Type B pancreatic cell (in vitro differentiated cells): ENCODE measurements at regions not wholly inside any gene's neighbourhood (a gene's known extent, or its start where the extent isn't known, plus 50 kb on each side); places are given as distances from the start of the nearest gene placed in this dataset.

Experiments used
- DNase-seq: peaks from one replicate; pipeline ENCODE4 v3.0.0; 2021; ENCODE audit warnings: mixed read lengths; ENCODE audit not compliant: unreplicated experiment; ENCODE audit errors: extremely low spot score
- H3K27ac Mint-ChIP-seq: 2 replicates; pipeline ENCODE4 v1.8.0; 2021; ENCODE audit warnings: mild to moderate bottlenecking, mixed read lengths
- H3K27me3 Mint-ChIP-seq: 2 replicates; pipeline ENCODE4 v1.8.0; 2021; ENCODE audit warnings: mixed read lengths
- H3K36me3 Mint-ChIP-seq: 2 replicates; pipeline ENCODE4 v1.8.0; 2021; ENCODE audit warnings: mixed read lengths
- H3K4me1 Mint-ChIP-seq: one replicate; pipeline ENCODE4 v1.8.0; 2021; ENCODE audit warnings: mixed read lengths; ENCODE audit not compliant: unreplicated experiment
- H3K4me3 Mint-ChIP-seq: 2 replicates; pipeline ENCODE4 v1.8.0; 2021; ENCODE audit warnings: mild to moderate bottlenecking, mixed read lengths
- H3K9me3 Mint-ChIP-seq: 2 replicates; pipeline ENCODE4 v1.8.0; 2021; ENCODE audit warnings: mixed read lengths
- TF ChIP-seq, protein P1 (sequence below): fragments of 200-600 bp; sonication (generic); conservative IDR thresholded peaks from 2 replicates; pipeline ENCODE4 v1.5.0; 2021; ENCODE audit warnings: antibody characterized with exemption, mild to moderate bottlenecking

DNA sequence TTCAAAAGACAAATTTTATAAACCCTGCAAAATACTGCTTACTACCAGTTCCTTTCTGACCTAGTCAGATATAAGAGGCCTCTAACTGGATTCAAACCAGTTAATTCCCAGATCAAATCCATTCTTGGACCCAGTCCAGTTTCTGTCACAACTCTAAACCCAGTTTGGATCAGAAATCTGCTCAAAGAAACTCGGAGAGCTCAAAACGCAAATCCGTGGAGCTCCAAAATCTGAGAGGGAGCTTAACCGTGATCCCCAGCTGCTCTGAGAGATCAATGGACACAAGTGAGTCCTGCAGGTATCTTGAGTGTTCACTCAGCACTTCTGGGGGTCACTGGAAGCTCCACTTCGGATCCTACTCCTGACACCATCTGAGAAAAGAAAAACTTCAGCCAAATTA is 348.1 kb upstream of the PTGER4 start:
- no peak overlapping the region for H3K27ac Mint-ChIP-seq
- no peaks in the 10 kb centered on the region for H3K27me3 Mint-ChIP-seq

DNA sequence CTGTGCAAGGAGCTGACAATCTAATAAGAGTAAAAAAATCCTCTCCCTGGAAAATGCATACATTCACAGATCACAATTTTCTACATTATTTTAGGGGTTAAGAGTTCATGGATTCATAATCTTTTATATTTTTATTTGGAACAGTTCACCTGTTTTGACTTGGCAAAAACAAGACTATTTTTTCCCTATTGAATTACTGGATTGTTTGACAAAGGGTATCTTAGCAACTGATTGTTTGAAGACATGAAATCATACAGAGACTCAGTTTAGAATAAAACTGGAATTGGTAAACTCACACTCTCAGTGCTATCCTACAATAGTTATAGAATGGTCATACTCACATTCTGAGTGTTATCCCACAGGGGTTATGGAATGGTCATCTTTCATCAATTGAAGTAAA is 358.2 kb upstream of the PTGER4 start:
- H3K36me3 Mint-ChIP-seq = no peaks in the 10 kb centered on the region
- no peak for DNase-seq
- no peak overlapping the region for H3K4me3 Mint-ChIP-seq
- H3K27ac Mint-ChIP-seq = no peak overlapping the region
- no peaks in the 10 kb centered on the region for H3K9me3 Mint-ChIP-seq
- no peaks in the 10 kb centered on the region for H3K27me3 Mint-ChIP-seq
- H3K4me1 Mint-ChIP-seq = peaks cover 5% of the 10 kb centered on the region
- TF ChIP-seq, protein P1, sequence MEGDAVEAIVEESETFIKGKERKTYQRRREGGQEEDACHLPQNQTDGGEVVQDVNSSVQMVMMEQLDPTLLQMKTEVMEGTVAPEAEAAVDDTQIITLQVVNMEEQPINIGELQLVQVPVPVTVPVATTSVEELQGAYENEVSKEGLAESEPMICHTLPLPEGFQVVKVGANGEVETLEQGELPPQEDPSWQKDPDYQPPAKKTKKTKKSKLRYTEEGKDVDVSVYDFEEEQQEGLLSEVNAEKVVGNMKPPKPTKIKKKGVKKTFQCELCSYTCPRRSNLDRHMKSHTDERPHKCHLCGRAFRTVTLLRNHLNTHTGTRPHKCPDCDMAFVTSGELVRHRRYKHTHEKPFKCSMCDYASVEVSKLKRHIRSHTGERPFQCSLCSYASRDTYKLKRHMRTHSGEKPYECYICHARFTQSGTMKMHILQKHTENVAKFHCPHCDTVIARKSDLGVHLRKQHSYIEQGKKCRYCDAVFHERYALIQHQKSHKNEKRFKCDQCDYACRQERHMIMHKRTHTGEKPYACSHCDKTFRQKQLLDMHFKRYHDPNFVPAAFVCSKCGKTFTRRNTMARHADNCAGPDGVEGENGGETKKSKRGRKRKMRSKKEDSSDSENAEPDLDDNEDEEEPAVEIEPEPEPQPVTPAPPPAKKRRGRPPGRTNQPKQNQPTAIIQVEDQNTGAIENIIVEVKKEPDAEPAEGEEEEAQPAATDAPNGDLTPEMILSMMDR = no peak

More for the DNA sequence above, 348.1 kb upstream of the PTGER4 start:
- H3K4me1 Mint-ChIP-seq = no peaks in the 10 kb centered on the region
- H3K36me3 Mint-ChIP-seq = no peaks in the 10 kb centered on the region
- H3K4me3 Mint-ChIP-seq = no peak overlapping the region
- no peaks in the 10 kb centered on the region for H3K9me3 Mint-ChIP-seq
- no peak for DNase-seq
- TF ChIP-seq, protein P1 = no peak

DNA sequence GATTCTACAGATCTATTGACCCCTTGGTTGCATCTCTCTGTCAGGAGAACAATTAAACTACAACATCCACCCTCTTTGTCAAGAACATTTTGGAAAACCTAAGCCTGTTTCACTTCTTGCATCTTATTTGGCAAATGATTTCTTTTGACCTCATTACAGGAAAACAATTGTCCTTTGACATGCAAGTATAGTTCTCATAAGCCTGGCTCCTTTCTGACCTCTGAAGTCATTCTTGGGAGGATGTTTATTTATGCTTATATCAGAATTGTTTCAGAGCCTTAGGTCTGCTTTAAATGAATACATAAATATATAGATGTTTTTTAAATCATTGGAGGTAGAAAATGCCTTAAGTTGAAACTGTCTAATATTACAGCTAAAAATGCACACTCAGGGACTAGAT is 361.3 kb upstream of the PTGER4 start:
- Mint-ChIP-seq H3K36me3 (no peaks in the 10 kb centered on the region), H3K4me1 (no peaks in the 10 kb centered on the region), H3K27me3 (peaks cover 4% of the 10 kb centered on the region), H3K27ac (no peak overlapping the region), H3K4me3 (no peak overlapping the region), H3K9me3 (no peaks in the 10 kb centered on the region)
- no peak for DNase-seq
- TF ChIP-seq, protein P1 = no peak

DNA sequence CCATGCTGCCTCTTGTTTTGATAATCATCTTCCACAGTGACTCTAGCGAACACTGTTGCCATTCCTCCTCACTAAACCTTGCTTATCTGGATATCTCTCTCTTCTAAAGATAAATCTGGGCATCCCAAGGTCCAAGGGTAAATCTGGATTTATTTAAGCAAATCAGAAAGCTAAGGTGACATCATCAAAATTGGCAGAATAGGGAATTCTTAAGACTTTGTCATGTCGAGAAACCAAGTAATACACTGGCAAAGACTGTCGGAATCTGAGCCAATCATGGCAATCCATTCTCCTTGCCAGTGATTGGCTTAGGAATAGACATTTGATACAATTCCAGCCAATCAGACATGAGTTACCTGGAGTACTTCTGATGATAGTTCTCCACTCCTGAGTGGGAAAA is 362.7 kb upstream of the PTGER4 start:
- TF ChIP-seq, protein P1 = no peak
- H3K27ac Mint-ChIP-seq = no peak overlapping the region
- H3K4me3 Mint-ChIP-seq = no peak overlapping the region
- H3K4me1 Mint-ChIP-seq = no peaks in the 10 kb centered on the region
- peaks cover 4% of the 10 kb centered on the region for H3K27me3 Mint-ChIP-seq
- H3K9me3 Mint-ChIP-seq = no peaks in the 10 kb centered on the region
- H3K36me3 Mint-ChIP-seq = no peaks in the 10 kb centered on the region
- no peak for DNase-seq

DNA sequence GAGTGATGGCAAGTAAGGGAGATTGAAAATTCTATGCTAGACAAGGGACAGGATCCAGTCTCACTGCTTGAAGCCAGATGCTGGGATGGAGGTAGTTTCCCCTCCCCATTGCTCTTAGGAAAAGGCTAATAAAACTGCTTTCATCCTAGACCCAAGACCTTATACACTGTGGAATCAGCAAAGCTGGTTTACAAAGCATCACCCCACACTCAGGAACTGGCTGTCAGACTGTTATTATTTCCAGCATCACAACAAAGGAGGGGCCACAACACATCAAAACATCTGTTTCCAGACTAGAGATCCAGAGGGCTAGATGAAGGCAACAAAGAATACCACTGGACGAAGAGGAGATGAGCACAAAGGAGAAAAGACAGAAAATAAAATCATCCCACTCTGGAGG is 364.6 kb upstream of the PTGER4 start:
- no peak overlapping the region for H3K4me3 Mint-ChIP-seq
- H3K36me3 Mint-ChIP-seq = no peaks in the 10 kb centered on the region
- no peak for DNase-seq
- no peak overlapping the region for H3K27ac Mint-ChIP-seq
- H3K4me1 Mint-ChIP-seq = no peaks in the 10 kb centered on the region
- H3K27me3 Mint-ChIP-seq = peaks cover 4% of the 10 kb centered on the region
- H3K9me3 Mint-ChIP-seq = no peaks in the 10 kb centered on the region
- TF ChIP-seq, protein P1 = no peak

DNA sequence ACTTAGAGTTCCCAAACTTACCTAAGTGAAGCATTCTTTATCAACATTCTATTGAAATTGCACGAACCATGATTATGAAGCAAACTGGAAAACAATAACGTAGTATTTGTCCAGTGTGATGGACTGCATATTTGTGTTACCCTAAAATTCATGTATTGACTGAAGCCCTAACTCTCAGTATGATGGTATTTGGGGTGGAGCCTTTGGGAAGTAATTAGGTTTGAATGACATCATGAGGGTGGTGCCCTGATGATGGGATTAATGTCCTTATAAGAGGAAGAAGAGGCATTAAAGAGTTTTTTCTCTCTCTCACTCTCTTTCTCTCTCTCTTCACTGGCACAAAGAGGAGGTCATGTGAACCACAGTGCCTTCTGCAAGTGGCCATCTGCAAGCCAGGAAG is 365.4 kb upstream of the PTGER4 start:
- Mint-ChIP-seq H3K4me1 (no peaks in the 10 kb centered on the region), H3K27ac (no peak overlapping the region), H3K4me3 (no peak overlapping the region), H3K27me3 (peaks cover 7% of the 10 kb centered on the region), H3K36me3 (no peaks in the 10 kb centered on the region), H3K9me3 (no peaks in the 10 kb centered on the region)
- no peak for DNase-seq
- TF ChIP-seq, protein P1 = no peak
